PFSK-1 (cell line): ENCODE measurements at regions not wholly inside any gene's neighbourhood (a gene's known extent, or its start where the extent isn't known, plus 50 kb on each side); places are given as distances from the start of the nearest gene placed in this dataset.

ENCODE experiments used
- POLR2AphosphoS5 ChIP-seq: IDR thresholded peaks from 2 replicates; pipeline ENCODE4 v1.6.1; 2012; ENCODE audit warnings: low read depth, mild to moderate bottlenecking, control low read depth, low read length, moderate library complexity
- TAF1 ChIP-seq: IDR thresholded peaks from 2 replicates; pipeline ENCODE4 v1.6.1; 2012; ENCODE audit warnings: low read length, control low read depth, borderline replicate concordance; ENCODE audit not compliant: insufficient read depth
- TF ChIP-seq, protein P1 (sequence below), 2 experiments: IDR thresholded peaks; 2 replicates each; pipeline versions ENCODE4 v1.6.1 to v1.8.0; 2011 to 2012; ENCODE audit warnings: low read depth in 2 of 2, low read length in 2 of 2, control low read depth in 1 of 2, inconsistent platforms in 1 of 2, mild to moderate bottlenecking in 1 of 2, moderate library complexity in 1 of 2; ENCODE audit not compliant: insufficient read depth in 1 of 2

DNA sequence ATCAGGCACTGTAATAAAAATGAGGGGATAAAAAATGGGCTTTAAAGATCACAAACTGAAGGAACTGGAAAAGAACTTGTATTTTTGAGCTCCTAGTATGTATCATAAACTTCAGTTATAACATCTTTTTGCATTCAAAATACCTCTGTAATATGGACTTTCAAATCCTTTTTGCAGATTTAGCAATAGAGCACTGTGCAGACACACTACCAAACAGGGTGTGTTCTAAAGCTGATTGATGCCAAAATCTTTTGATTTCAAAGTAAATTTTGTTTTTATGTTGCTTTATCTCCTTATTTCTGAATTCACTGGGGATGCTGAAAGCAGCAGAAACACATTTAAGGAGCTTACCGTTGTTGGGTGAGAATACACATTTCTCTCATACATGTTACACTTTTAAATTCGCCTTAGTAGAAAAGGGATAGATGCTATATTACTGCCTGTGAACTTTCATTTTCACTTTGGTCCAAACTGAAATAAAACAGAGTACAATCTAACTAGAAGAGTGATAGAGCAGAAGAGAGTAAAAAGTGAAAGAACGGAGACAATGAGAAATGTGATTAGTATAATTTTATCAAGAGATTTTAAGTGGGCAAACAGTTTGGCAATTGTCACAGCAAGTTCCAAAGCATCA is 1126.6 kb downstream of the BRINP3 start:
- TF ChIP-seq POLR2AphosphoS5, result no peak
- TF ChIP-seq TAF1, result no peak
- TF ChIP-seq, protein P1, sequence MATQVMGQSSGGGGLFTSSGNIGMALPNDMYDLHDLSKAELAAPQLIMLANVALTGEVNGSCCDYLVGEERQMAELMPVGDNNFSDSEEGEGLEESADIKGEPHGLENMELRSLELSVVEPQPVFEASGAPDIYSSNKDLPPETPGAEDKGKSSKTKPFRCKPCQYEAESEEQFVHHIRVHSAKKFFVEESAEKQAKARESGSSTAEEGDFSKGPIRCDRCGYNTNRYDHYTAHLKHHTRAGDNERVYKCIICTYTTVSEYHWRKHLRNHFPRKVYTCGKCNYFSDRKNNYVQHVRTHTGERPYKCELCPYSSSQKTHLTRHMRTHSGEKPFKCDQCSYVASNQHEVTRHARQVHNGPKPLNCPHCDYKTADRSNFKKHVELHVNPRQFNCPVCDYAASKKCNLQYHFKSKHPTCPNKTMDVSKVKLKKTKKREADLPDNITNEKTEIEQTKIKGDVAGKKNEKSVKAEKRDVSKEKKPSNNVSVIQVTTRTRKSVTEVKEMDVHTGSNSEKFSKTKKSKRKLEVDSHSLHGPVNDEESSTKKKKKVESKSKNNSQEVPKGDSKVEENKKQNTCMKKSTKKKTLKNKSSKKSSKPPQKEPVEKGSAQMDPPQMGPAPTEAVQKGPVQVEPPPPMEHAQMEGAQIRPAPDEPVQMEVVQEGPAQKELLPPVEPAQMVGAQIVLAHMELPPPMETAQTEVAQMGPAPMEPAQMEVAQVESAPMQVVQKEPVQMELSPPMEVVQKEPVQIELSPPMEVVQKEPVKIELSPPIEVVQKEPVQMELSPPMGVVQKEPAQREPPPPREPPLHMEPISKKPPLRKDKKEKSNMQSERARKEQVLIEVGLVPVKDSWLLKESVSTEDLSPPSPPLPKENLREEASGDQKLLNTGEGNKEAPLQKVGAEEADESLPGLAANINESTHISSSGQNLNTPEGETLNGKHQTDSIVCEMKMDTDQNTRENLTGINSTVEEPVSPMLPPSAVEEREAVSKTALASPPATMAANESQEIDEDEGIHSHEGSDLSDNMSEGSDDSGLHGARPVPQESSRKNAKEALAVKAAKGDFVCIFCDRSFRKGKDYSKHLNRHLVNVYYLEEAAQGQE (IDR thresholded peaks at IDR 0.05; ENCODE audit: insufficient read depth in 1 of 2, low read depth in 2 of 2, low read length in 2 of 2), result no peak
